ENCODE measurements at regions not wholly inside any gene's neighbourhood (a gene's known extent, or its start where the extent isn't known, plus 50 kb on each side); places are given as distances from the start of the nearest gene placed in this dataset.

- no peaks in the 10 kb centered on the region for H3K36me3 ChIP-seq
- H3K4me3 ChIP-seq, result no peak overlapping the region
- no peaks in the 10 kb centered on the region for H3K9me3 ChIP-seq
- DNase-seq (no peak), ATAC-seq (no peak)
- in situ Hi-C loops (cut with MboI; ENCODE audit: low sequenced_read_pairs in 4 of 4), result no loop called here
- H3K27ac ChIP-seq, result no peak overlapping the region
- intact Hi-C loops (cut with DNase I; ENCODE audit: low total_unique reads), result no loop called here
- no peaks in the 10 kb centered on the region for H3K4me1 ChIP-seq
- no peaks in the 10 kb centered on the region for H3K27me3 ChIP-seq
- TF ChIP-seq CTCF (IDR thresholded peaks at IDR 0.05 in 4 of 5, conservative IDR thresholded peaks at IDR 0.05 in 1 of 5) (no peak), POLR2A (IDR thresholded peaks at IDR 0.05) (no peak)
Measured at GRCh38 chr5:102138243-102138653, 157.8 kb downstream of the SLCO4C1 start.

- Histone ChIP-seq H3K4me3 (no peak overlapping the region), H3K36me3 (no peaks in the 10 kb centered on the region), H3K9me3 (no peaks in the 10 kb centered on the region), H3K27ac (no peak overlapping the region), H3K4me1 (no peaks in the 10 kb centered on the region), H3K27me3 (no peaks in the 10 kb centered on the region)
- TF ChIP-seq POLR2A (IDR thresholded peaks at IDR 0.05) (no peak), CTCF (IDR thresholded peaks at IDR 0.05 in 4 of 5, conservative IDR thresholded peaks at IDR 0.05 in 1 of 5) (no peak)
- intact Hi-C loops (cut with DNase I; ENCODE audit: low total_unique reads) (no loop called here), in situ Hi-C loops (cut with MboI; ENCODE audit: low sequenced_read_pairs in 4 of 4) (no loop called here)
- no peak for DNase-seq
- ATAC-seq, result no peak
Measured at GRCh38 chr5:102130890-102131289, 165.2 kb downstream of the SLCO4C1 start.

GRCh38 chr5:102130386-102130785, 165.7 kb downstream of the SLCO4C1 start:
- Histone ChIP-seq H3K9me3 (no peaks in the 10 kb centered on the region), H3K36me3 (no peaks in the 10 kb centered on the region), H3K27me3 (no peaks in the 10 kb centered on the region), H3K4me1 (no peaks in the 10 kb centered on the region), H3K27ac (no peak overlapping the region), H3K4me3 (no peak overlapping the region)
- intact Hi-C loops (cut with DNase I; ENCODE audit: low total_unique reads) (no loop called here), in situ Hi-C loops (cut with MboI; ENCODE audit: low sequenced_read_pairs in 4 of 4) (no loop called here)
- TF ChIP-seq CTCF (IDR thresholded peaks at IDR 0.05 in 4 of 5, conservative IDR thresholded peaks at IDR 0.05 in 1 of 5), result no peak
- no peak for TF ChIP-seq POLR2A (IDR thresholded peaks at IDR 0.05)
- ATAC-seq, result no peak
- DNase-seq, result no peak

GRCh38 chr5:102119252-102119651, 176.8 kb downstream of the SLCO4C1 start:
- Histone ChIP-seq H3K4me3 (no peak overlapping the region), H3K4me1 (no peaks in the 10 kb centered on the region), H3K36me3 (no peaks in the 10 kb centered on the region), H3K27me3 (no peaks in the 10 kb centered on the region), H3K27ac (no peak overlapping the region), H3K9me3 (no peaks in the 10 kb centered on the region)
- ATAC-seq, result no peak
- intact Hi-C loops (cut with DNase I; ENCODE audit: low total_unique reads), result no loop called here
- DNase-seq, result no peak
- TF ChIP-seq CTCF (IDR thresholded peaks at IDR 0.05 in 4 of 5, conservative IDR thresholded peaks at IDR 0.05 in 1 of 5) (no peak), POLR2A (IDR thresholded peaks at IDR 0.05) (no peak)
- in situ Hi-C loops (cut with MboI; ENCODE audit: low sequenced_read_pairs in 4 of 4), result no loop called here

GRCh38 chr5:102115736-102116135, 180.3 kb downstream of the SLCO4C1 start:
- no peak for DNase-seq
- no peak overlapping the region for H3K4me3 ChIP-seq
- in situ Hi-C loops (cut with MboI; ENCODE audit: low sequenced_read_pairs in 4 of 4), result no loop called here
- no peaks in the 10 kb centered on the region for H3K36me3 ChIP-seq
- no peaks in the 10 kb centered on the region for H3K9me3 ChIP-seq
- no peak for ATAC-seq
- H3K4me1 ChIP-seq, result no peaks in the 10 kb centered on the region
- TF ChIP-seq CTCF (IDR thresholded peaks at IDR 0.05 in 4 of 5, conservative IDR thresholded peaks at IDR 0.05 in 1 of 5) (no peak), POLR2A (IDR thresholded peaks at IDR 0.05) (no peak)
- H3K27ac ChIP-seq, result no peak overlapping the region
- H3K27me3 ChIP-seq, result no peaks in the 10 kb centered on the region
- intact Hi-C loops (cut with DNase I; ENCODE audit: low total_unique reads), result no loop called here
